Thyroid gland (tissue), 4 donors: ENCODE measurements at regions not wholly inside any gene's neighbourhood (a gene's known extent, or its start where the extent isn't known, plus 50 kb on each side); places are given as distances from the start of the nearest gene placed in this dataset.
"Not testable (repeated sequence)": the region's sequence is repeated elsewhere in the genome, so short reads cannot be mapped to it uniquely, and the experiment has no call there.

ENCODE experiments used
- DNase-seq, 2 donors: peaks; one replicate each; pipeline ENCODE4 v3.0.0-alpha.2; 2019
- H3K27ac ChIP-seq, 3 donors: fragments of 200-600 bp; sonication (generic); 1 replicate in 2 of 3; 2 replicates in 1 of 3; pipeline ENCODE4 v1.5.1; 2016 to 2019; ENCODE audit warnings: mild to moderate bottlenecking in 1 of 3, moderate library complexity in 1 of 3
- H3K27me3 ChIP-seq: fragments of 200-600 bp; sonication (generic); one replicate; pipeline ENCODE4 v1.5.1; 2019
- H3K36me3 ChIP-seq, 2 donors: fragments of 200-600 bp; sonication (generic); one replicate each; pipeline ENCODE4 v1.5.1; 2016 to 2019
- H3K4me1 ChIP-seq, 2 donors: fragments of 200-600 bp; sonication (generic); one replicate each; pipeline ENCODE4 v1.5.1; 2017 to 2019
- H3K4me3 ChIP-seq, 3 donors: fragments of 200-600 bp; sonication (generic); replicated peaks in 1 of 3; 1 replicate in 2 of 3; 2 replicates in 1 of 3; pipeline ENCODE4 v1.5.1; 2016; ENCODE audit warnings: mild to moderate bottlenecking in 1 of 3
- H3K9me3 ChIP-seq: fragments of 200-600 bp; sonication (generic); one replicate; pipeline ENCODE4 v1.5.1; 2017
- WGBS, 2 donors: methylation state at CpG; one replicate each; pipeline ENCODE4 v1.1.5; 2017; 5-methylcytosine and 5-hydroxymethylcytosine counted together
- intact Hi-C: fragments of 100-400 bp; cut with DNase I; formaldehyde crosslinking; loops from one replicate; pipeline ENCODE4 v1.15.1; 2023

GRCh38 chrX:89539150-89539549 lies 382.6 kb upstream of the TGIF2LX start:
- H3K4me3 ChIP-seq, H3K27me3 ChIP-seq, H3K27ac ChIP-seq, intact Hi-C loops, H3K4me1 ChIP-seq, H3K9me3 ChIP-seq, H3K36me3 ChIP-seq, DNase-seq: not testable (repeated sequence)
- WGBS, 2 donors: 92% methylated on average over 4 of the region's 5 CpGs

- intact Hi-C loops, H3K4me3 ChIP-seq, H3K4me1 ChIP-seq, H3K27ac ChIP-seq, DNase-seq, H3K27me3 ChIP-seq, H3K9me3 ChIP-seq, H3K36me3 ChIP-seq: not testable (repeated sequence)
- 70 to 79% methylated on average over 3 of the region's 3 CpGs for WGBS, 2 donors
These were observed 364.6 kb upstream of the TGIF2LX start for GRCh38 chrX:89557146-89557545.

GRCh38 chrX:89562079-89562478 lies 359.6 kb upstream of the TGIF2LX start:
- H3K27me3 ChIP-seq, H3K4me3 ChIP-seq, H3K36me3 ChIP-seq, intact Hi-C loops, DNase-seq, H3K4me1 ChIP-seq, H3K27ac ChIP-seq, H3K9me3 ChIP-seq: not testable (repeated sequence)
- WGBS, 2 donors: 31 to 49% methylated on average over 2 to 3 of the region's 4 CpGs

- H3K36me3 ChIP-seq, intact Hi-C loops, H3K4me1 ChIP-seq, H3K27me3 ChIP-seq, H3K9me3 ChIP-seq, DNase-seq, H3K27ac ChIP-seq, H3K4me3 ChIP-seq: not testable (repeated sequence)
- 100% methylated on average over 1 of the region's 6 CpGs; no CpG with 5 or more reads in 1 of the 2 donors for WGBS, 2 donors
These were observed 358.6 kb upstream of the TGIF2LX start for GRCh38 chrX:89563107-89563506.

- H3K27me3 ChIP-seq, DNase-seq, H3K9me3 ChIP-seq, H3K36me3 ChIP-seq, intact Hi-C loops, H3K4me1 ChIP-seq, H3K4me3 ChIP-seq, H3K27ac ChIP-seq: not testable (repeated sequence)
These were observed 353.9 kb upstream of the TGIF2LX start for GRCh38 chrX:89567787-89568186.

GRCh38 chrX:89581868-89582267 lies 339.8 kb upstream of the TGIF2LX start:
- DNase-seq, intact Hi-C loops, H3K36me3 ChIP-seq, H3K9me3 ChIP-seq, H3K27ac ChIP-seq, H3K4me1 ChIP-seq, H3K27me3 ChIP-seq, H3K4me3 ChIP-seq: not testable (repeated sequence)
- 61 to 64% methylated on average over 4 of the region's 4 CpGs for WGBS, 2 donors

GRCh38 chrX:89631858-89632257 lies 289.9 kb upstream of the TGIF2LX start:
- DNase-seq, H3K27me3 ChIP-seq, H3K9me3 ChIP-seq, H3K4me3 ChIP-seq, H3K4me1 ChIP-seq, intact Hi-C loops, H3K36me3 ChIP-seq, H3K27ac ChIP-seq: not testable (repeated sequence)
- WGBS, 2 donors: 71 to 74% methylated on average over 2 of the region's 2 CpGs

- WGBS, 2 donors: 71 to 80% methylated on average over 1 to 4 of the region's 4 CpGs
- H3K4me3 ChIP-seq, DNase-seq, H3K36me3 ChIP-seq, H3K27me3 ChIP-seq, H3K27ac ChIP-seq, H3K9me3 ChIP-seq, intact Hi-C loops, H3K4me1 ChIP-seq: not testable (repeated sequence)
These were observed 285.8 kb upstream of the TGIF2LX start for GRCh38 chrX:89635887-89636286.

- H3K4me3 ChIP-seq, intact Hi-C loops, H3K9me3 ChIP-seq, H3K36me3 ChIP-seq, H3K27ac ChIP-seq, H3K27me3 ChIP-seq, DNase-seq, H3K4me1 ChIP-seq: not testable (repeated sequence)
- 100% methylated on average over 1 of the region's 1 CpG; no CpG with 5 or more reads in 1 of the 2 donors for WGBS, 2 donors
These were observed 263.0 kb upstream of the TGIF2LX start for GRCh38 chrX:89658662-89659061.

GRCh38 chrX:89706481-89706880 lies 215.2 kb upstream of the TGIF2LX start:
- intact Hi-C loops, H3K4me3 ChIP-seq, H3K27me3 ChIP-seq, DNase-seq, H3K9me3 ChIP-seq, H3K36me3 ChIP-seq, H3K4me1 ChIP-seq, H3K27ac ChIP-seq: not testable (repeated sequence)
- no CpG with 5 or more reads among the region's 1 CpG for WGBS, 2 donors

GRCh38 chrX:89707363-89707927 lies 214.3 kb upstream of the TGIF2LX start:
- H3K27me3 ChIP-seq, H3K4me1 ChIP-seq, H3K27ac ChIP-seq, DNase-seq, H3K36me3 ChIP-seq, H3K4me3 ChIP-seq, H3K9me3 ChIP-seq, intact Hi-C loops: not testable (repeated sequence)
- 20% methylated on average over 1 of the region's 1 CpG; no CpG with 5 or more reads in 1 of the 2 donors for WGBS, 2 donors

GRCh38 chrX:89734367-89734766 lies 187.3 kb upstream of the TGIF2LX start:
- 92 to 95% methylated on average over 9 to 11 of the region's 11 CpGs for WGBS, 2 donors
- H3K4me3 ChIP-seq, H3K4me1 ChIP-seq, H3K27ac ChIP-seq, H3K36me3 ChIP-seq, DNase-seq, H3K27me3 ChIP-seq, H3K9me3 ChIP-seq, intact Hi-C loops: not testable (repeated sequence)

GRCh38 chrX:89756466-89756865 lies 165.2 kb upstream of the TGIF2LX start:
- H3K27ac ChIP-seq, DNase-seq, H3K27me3 ChIP-seq, H3K4me3 ChIP-seq, H3K4me1 ChIP-seq, H3K9me3 ChIP-seq, H3K36me3 ChIP-seq, intact Hi-C loops: not testable (repeated sequence)
- WGBS, 2 donors: 79 to 88% methylated on average over 4 of the region's 4 CpGs
